AG10803 (cell line): ENCODE measurements at regions not wholly inside any gene's neighbourhood (a gene's known extent, or its start where the extent isn't known, plus 50 kb on each side); places are given as distances from the start of the nearest gene placed in this dataset.

Experiments
- DNase-seq: peaks from one replicate; pipeline ENCODE4 v3.0.0; 2010; ENCODE audit warnings: low read depth
- H3K4me3 ChIP-seq: 2 replicates; pipeline ENCODE4 v1.5.1; 2011; ENCODE audit warnings: mild to moderate bottlenecking, low read length, control low read depth
- CTCF ChIP-seq: conservative IDR thresholded peaks from 2 replicates; pipeline ENCODE4 v1.5.1; 2011; ENCODE audit warnings: mild to moderate bottlenecking, low read length, control low read depth, inconsistent platforms

GRCh38 chr16:63618896-63619485 lies 1502.9 kb downstream of the CDH11 start:
- no peak for TF ChIP-seq CTCF

GRCh38 chr16:63617990-63618763 lies 1503.7 kb downstream of the CDH11 start:
- no peak overlapping the region for H3K4me3 ChIP-seq
- no peak for DNase-seq

More at GRCh38 chr16:63618896-63619485, 1502.9 kb downstream of the CDH11 start:
- DNase-seq = no peak
- H3K4me3 ChIP-seq = no peak overlapping the region

GRCh38 chr16:63617047-63617989 lies 1504.5 kb downstream of the CDH11 start:
- no peak for TF ChIP-seq CTCF
- no peak for DNase-seq
- H3K4me3 ChIP-seq = no peak overlapping the region

More at GRCh38 chr16:63617990-63618763, 1503.7 kb downstream of the CDH11 start:
- TF ChIP-seq CTCF = no peak

GRCh38 chr16:63614429-63614828 lies 1507.4 kb downstream of the CDH11 start:
- no peak overlapping the region for H3K4me3 ChIP-seq
- no peak for TF ChIP-seq CTCF

GRCh38 chr16:63613701-63614100 lies 1508.2 kb downstream of the CDH11 start:
- TF ChIP-seq CTCF = no peak
- no peak for DNase-seq
- no peak overlapping the region for H3K4me3 ChIP-seq

More at GRCh38 chr16:63614429-63614828, 1507.4 kb downstream of the CDH11 start:
- no peak for DNase-seq

- DNase-seq = no peak
- TF ChIP-seq CTCF = no peak
- H3K4me3 ChIP-seq = no peak overlapping the region
Measured at GRCh38 chr16:63612462-63613227, 1509.2 kb downstream of the CDH11 start.
